SIG-M5 treated with dmso at 0.1 percent for 504 hours (cell line): ENCODE measurements at regions not wholly inside any gene's neighbourhood (a gene's known extent, or its start where the extent isn't known, plus 50 kb on each side); places are given as distances from the start of the nearest gene placed in this dataset.

ENCODE experiments used
- DNase-seq: peaks from one replicate; lab custom pipeline; 2025; ENCODE audit not compliant: unreplicated experiment; lab: John Stamatoyannopoulos, UW

GRCh38 chr5:171509467-171509866 lies 90.0 kb downstream of the FGF18 start:
- no peak for DNase-seq

DNA sequence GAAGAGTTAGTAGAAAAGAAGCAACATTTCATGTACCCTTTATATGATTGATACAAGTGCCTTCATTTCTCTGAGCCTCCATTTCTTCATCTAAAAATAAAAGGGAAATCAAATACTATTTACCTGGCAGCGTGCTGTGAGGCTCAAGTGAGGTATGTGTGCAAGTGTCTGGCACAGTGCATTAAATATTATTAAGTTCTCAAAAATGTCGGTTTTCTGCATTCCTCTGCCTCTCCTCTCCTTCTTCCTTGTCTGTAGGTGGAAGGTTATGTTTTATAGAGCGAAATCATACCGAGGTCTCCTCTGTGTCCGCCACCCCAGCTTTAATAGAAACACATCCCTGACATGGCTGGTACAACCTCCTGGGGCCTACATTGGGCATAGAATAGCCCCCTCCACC lies 93.0 kb downstream of the FGF18 start:
- DNase-seq: no peak

DNA sequence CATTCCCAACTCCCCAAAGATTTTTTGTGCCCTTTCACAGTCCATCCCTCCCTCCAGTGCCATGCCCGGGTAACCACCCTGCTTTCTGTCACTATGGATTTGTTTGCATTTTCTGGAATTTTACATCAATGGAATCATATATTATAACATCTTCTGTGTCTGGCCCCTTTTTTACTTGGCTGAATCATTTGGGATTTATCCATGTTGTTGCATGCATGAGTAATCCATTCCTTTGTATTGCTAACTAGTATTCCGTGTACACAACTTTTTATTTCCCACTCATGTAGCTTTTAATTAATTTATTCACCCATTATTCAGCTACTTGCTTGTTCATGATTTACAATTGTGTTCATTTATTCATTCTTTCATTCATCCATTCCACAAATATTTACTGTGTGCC lies 94.1 kb downstream of the FGF18 start:
- DNase-seq: no peak

- DNase-seq: no peak
These were observed 99.5 kb downstream of the FGF18 start for GRCh38 chr5:171518916-171519315.

GRCh38 chr5:171520300-171521174 lies 101.1 kb downstream of the FGF18 start:
- no peak for DNase-seq

GRCh38 chr5:171521219-171521633 lies 101.8 kb downstream of the FGF18 start:
- no peak for DNase-seq

- no peak for DNase-seq
These were observed 102.2 kb downstream of the FGF18 start for GRCh38 chr5:171521679-171522078.

DNA sequence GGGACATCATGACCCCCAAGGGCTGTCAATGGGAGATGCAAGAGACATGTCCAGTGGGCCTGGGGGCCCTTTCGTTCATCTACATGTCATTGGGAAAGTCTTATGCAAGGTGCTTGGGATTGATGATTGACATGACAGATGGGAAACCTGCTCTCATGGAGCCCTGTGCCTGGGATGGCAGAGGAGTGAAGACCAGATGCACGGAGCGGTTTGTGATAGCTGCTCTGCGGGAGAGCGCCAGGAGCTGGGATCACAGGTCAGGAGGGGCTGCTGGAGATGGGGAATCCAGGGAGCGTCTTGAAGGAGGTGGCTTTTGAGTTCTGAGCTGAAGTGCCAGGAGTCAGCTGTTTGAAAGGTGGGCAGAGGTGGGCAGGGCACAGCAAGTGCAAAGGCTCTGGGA lies 104.3 kb downstream of the FGF18 start:
- DNase-seq: no peak

DNA sequence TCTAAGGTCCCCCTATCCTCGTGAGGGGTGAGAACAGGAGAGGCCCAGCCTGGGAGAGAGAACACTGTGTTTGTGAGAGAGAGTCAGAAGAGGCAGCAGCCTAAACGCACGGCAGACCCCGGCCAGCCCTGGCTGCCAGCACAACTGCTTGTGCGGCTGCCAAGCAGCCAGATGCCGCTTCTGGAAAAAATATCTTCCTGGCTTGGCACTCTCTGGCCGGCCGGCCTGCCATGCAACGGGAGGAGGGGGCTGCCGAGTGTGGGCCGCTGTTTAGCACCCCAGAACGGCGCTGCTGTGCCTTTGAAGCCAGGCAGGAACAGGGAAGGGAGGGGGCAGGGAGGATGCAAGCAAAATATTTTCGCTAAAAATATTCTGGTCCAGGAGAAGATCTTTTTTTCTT lies 105.0 kb downstream of the FGF18 start:
- DNase-seq: no peak

- no peak for DNase-seq
These were observed 105.6 kb downstream of the FGF18 start for GRCh38 chr5:171525085-171525484.

DNA sequence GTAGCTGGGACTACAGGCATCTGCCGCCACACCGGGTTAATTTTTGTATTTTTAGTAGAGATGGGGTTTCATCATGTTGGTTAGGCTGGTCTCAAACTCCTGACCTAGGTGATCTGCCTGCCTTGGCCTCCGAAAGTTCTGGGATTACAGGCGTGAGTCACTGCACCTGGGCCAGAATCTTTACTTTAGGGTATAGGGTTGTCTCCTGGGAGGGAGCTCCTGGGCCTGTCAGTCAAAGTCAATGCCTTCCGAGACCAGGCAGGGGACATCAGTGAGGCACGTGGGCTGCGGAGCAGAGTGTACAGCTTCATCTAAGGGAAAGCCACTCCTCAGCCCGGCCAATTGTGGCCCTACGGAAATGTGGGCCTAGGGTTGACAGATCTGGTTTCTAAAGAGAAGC lies 108.6 kb downstream of the FGF18 start:
- no peak for DNase-seq

DNA sequence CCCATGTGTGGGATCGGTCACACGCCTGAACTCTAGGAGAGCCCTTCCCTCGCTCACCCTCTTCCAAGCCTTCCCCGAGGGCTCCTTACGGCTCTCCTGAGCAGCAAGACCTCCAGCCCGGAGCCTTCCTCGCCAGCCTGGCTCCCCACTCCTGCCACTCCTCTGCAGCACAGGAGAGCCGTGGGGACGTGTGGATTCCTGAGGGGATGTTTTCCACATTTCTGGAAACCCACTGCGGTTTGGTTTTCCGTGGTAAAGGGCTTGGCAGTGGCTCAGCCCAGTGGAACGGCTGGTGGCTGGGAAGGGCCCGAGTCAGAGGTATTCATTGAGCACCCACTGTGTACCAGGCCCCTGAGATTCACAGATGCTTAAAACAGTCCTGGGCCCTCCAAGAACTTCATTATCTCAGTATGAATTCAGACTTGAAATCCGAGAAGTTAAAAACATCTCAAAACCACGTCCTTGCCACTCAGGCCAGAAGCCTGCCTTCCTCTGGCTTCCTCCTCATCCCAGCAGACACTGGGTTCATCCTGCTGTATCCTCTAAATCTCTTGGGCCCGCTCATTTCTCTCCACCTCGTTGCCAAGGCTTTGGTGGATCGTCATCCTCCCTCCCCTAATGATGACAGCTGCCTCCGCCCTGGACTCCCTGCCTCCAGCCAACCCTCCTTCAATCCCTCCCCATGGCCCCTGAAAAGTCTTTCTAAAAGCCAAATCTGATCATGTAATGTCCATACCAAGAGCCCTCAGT lies 109.6 kb downstream of the FGF18 start:
- DNase-seq: no peak

GRCh38 chr5:171531638-171532037 lies 112.2 kb downstream of the FGF18 start:
- no peak for DNase-seq

- DNase-seq: no peak
These were observed 113.7 kb downstream of the FGF18 start for GRCh38 chr5:171533153-171533552.

GRCh38 chr5:171534043-171534895 lies 114.8 kb downstream of the FGF18 start:
- DNase-seq: no peak

DNA sequence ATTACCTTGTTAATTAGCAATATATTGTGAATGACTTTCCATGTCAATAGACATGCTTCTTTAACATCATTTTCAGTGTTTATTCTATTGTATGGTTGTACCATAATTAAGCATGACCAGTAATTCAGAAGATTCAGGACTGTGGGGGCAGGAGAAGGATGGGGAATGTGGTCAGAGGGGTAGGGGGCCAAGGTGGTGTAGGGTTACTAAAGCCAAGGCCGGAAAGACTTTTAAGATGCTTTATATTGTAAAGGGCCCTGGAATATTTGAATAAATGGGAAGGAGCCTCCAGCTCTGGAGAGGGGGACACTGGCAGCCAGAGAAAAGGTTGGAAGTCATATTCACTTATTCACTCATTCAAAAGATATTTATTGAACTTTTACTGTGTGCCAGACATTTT lies 115.7 kb downstream of the FGF18 start:
- no peak for DNase-seq

DNA sequence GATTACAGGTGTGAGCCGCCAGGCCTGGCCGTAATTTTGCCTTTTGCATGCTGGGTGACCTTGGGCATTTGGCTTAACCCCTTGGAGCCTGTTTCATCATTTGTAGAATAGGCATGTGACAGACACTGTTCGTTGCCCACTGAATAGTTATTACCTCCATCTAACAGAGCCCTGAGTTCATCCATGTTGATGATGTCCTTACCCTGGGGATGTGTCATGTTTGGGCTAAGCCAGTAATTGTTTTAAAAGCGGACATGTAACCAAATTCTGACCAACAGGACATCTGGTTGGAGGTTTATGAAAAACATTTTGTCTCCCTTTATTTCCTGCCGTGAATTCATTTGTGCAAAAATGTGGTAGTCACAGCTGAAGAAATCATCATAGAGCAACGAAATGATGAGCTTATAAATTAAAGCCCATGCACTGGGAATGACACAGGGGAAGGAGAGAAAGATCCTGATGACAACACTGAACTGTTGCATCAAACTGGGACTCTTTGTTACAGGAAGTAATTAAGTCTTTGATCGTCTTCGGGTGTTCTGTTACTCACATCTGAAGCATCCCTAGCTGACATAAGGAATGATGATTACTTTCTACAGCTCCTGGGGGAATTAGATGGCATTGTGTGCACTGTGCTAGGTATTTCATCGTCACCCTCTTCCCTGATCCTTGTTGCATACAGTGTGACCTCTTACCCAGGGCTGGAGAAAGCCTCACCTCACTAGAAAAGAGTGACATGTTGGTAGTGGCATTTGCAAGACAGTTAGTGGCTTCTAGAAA lies 117.8 kb downstream of the FGF18 start:
- no peak for DNase-seq

DNA sequence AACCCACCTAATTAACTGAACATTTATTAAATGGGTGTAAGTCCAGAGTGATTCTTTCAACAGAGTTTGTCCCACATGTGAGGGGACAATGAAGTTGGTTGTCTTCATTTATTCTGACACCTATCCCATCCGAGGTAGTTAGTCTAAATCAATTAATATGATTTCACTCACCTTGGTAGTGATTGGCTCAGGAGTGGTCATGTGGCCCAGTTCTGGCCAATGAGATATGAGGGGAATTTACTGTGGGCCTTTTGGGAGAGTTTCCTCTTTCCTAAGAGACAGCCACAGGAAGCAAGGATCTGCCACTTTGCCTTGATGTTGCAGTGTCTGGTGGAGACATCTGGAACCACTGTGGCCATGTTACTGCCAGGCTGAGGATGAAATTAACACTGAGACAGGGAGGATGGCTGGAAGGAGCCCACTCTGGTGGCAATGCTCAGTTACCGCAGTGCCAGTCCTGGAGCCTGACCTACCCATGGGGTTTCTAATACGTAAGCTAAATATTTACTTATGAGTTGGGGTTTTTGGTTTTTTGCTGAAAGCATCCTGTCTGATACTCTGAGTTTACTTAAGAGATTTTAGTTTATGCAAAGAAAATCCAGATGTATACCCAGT lies 118.6 kb downstream of the FGF18 start:
- no peak for DNase-seq

DNA sequence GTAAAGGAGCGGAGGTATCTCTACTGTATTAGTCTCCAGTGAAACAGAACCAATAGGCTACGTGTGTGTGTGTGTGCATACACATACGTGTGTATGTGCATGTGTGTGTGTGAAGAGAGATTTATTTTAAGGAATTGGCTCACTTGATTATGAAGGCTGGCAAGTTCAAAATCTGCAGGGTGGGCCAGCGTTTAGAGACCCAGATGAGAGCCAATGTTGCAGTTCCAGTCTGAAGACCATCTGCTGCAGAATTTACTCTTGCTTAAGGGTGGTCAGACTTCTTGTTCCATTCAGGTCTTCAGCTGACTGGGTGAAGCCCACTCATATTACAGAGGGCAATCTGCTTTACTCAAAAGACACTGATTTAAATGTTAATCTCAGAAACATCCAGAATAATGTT lies 119.2 kb downstream of the FGF18 start:
- DNase-seq: no peak

GRCh38 chr5:171540865-171541264 lies 121.4 kb downstream of the FGF18 start:
- DNase-seq: no peak
